Natural killer cell (primary cell): ENCODE measurements at regions not wholly inside any gene's neighbourhood (a gene's known extent, or its start where the extent isn't known, plus 50 kb on each side); places are given as distances from the start of the nearest gene placed in this dataset.

ENCODE experiments used
- ATAC-seq, 3 donors: fragments of 150-1000 bp in 2 of 3; fragments of 200-7000 bp in 1 of 3; cut with Tn5 transposase; 1 replicate in 1 of 3; 2 replicates in 2 of 3; pipeline ENCODE4 v1.10.0; 2021; ENCODE audit warnings: mild to moderate bottlenecking in 2 of 3, moderate library complexity in 2 of 3
- DNase-seq, 2 donors: peaks; one replicate each; pipeline versions ENCODE4 v3.0.0 to v3.0.0-alpha.2; 2013 to 2021; ENCODE audit warnings: mixed read lengths in 1 of 2
- H3K27ac ChIP-seq: one replicate; pipeline ENCODE4 v1.5.1; 2013; ENCODE audit warnings: mild to moderate bottlenecking, low read length
- H3K27me3 ChIP-seq: one replicate; pipeline ENCODE4 v1.6.1; 2013; ENCODE audit warnings: low read length; ENCODE audit not compliant: control insufficient read depth, insufficient read depth
- H3K36me3 ChIP-seq: one replicate; pipeline ENCODE4 v1.6.1; 2013; ENCODE audit warnings: low read length; ENCODE audit not compliant: control insufficient read depth, insufficient read depth
- H3K4me1 ChIP-seq: one replicate; pipeline ENCODE4 v1.6.1; 2013; ENCODE audit warnings: low read length; ENCODE audit not compliant: control insufficient read depth, insufficient read depth
- H3K4me3 ChIP-seq: one replicate; pipeline ENCODE4 v1.5.1; 2013; ENCODE audit warnings: low read length
- H3K9me3 ChIP-seq: one replicate; pipeline ENCODE4 v1.6.1; 2013; ENCODE audit warnings: low read length; ENCODE audit not compliant: control insufficient read depth, insufficient read depth
- H3K27ac Mint-ChIP-seq, 2 donors: one replicate each; pipeline ENCODE4 v1.8.0; 2022; ENCODE audit warnings: mild to moderate bottlenecking in 2 of 2, mixed read lengths in 2 of 2, moderate library complexity in 1 of 2
- H3K27me3 Mint-ChIP-seq, 2 donors: one replicate each; pipeline ENCODE4 v1.8.0; 2022; ENCODE audit warnings: low read depth in 2 of 2, mixed read lengths in 2 of 2
- H3K36me3 Mint-ChIP-seq: one replicate; pipeline ENCODE4 v1.8.0; 2022; ENCODE audit warnings: mixed read lengths
- H3K4me1 Mint-ChIP-seq, 2 donors: one replicate each; pipeline ENCODE4 v1.8.0; 2022; ENCODE audit warnings: mixed read lengths in 2 of 2
- H3K4me3 Mint-ChIP-seq: one replicate; pipeline ENCODE4 v1.8.0; 2022; ENCODE audit warnings: mild to moderate bottlenecking, moderate library complexity, mixed read lengths
- H3K9me3 Mint-ChIP-seq, 2 donors: one replicate each; pipeline ENCODE4 v1.8.0; 2022; ENCODE audit warnings: mixed read lengths in 2 of 2
- CTCF ChIP-seq: fragments of 200-600 bp; IDR thresholded peaks from one replicate; pipeline ENCODE4 v1.8.0; 2022; ENCODE audit warnings: antibody characterized with exemption
- WGBS: methylation state at CpG from one replicate; pipeline ENCODE4 v1.1.7; 2013; ENCODE audit warnings: missing lambda C conversion rate; ENCODE audit not compliant: insufficient coverage; 5-methylcytosine and 5-hydroxymethylcytosine counted together
- intact Hi-C: fragments of 100-400 bp; cut with micrococcal nuclease; formaldehyde crosslinking; loops from one replicate; pipeline ENCODE4 v1.14.2; 2022

- 92% methylated on average over 2 of the region's 3 CpGs for WGBS
- H3K36me3 Mint-ChIP-seq: no peaks in the 10 kb centered on the region
- no peaks in the 10 kb centered on the region for H3K4me1 Mint-ChIP-seq
- H3K4me3 ChIP-seq: no peak overlapping the region
- no peak for TF ChIP-seq CTCF
- no peak overlapping the region for H3K4me3 Mint-ChIP-seq
- intact Hi-C loops: no loop called here
- no peak overlapping the region for H3K27ac Mint-ChIP-seq
- H3K27ac ChIP-seq: no peak overlapping the region
- H3K36me3 ChIP-seq: no peaks in the 10 kb centered on the region
- no peak for DNase-seq
- H3K27me3 Mint-ChIP-seq: no peaks in the 10 kb centered on the region
- H3K9me3 ChIP-seq: no peaks in the 10 kb centered on the region
- H3K4me1 ChIP-seq: no peaks in the 10 kb centered on the region
- no peak for ATAC-seq
- no peaks in the 10 kb centered on the region for H3K27me3 ChIP-seq
- H3K9me3 Mint-ChIP-seq: peaks cover 0 to 5% of the 10 kb centered on the region in 2 donors
Measured at GRCh38 chr17:69749911-69750310, 325.1 kb upstream of the KCNJ16 start.

- Mint-ChIP-seq H3K27ac (no peak overlapping the region), H3K9me3 (peaks cover 4 to 11% of the 10 kb centered on the region in 2 donors), H3K27me3 (no peaks in the 10 kb centered on the region), H3K4me1 (no peaks in the 10 kb centered on the region), H3K4me3 (no peak overlapping the region), H3K36me3 (no peaks in the 10 kb centered on the region)
- H3K4me1 ChIP-seq: no peaks in the 10 kb centered on the region
- no peaks in the 10 kb centered on the region for H3K36me3 ChIP-seq
- DNase-seq (no peak), ATAC-seq (no peak)
- H3K27me3 ChIP-seq: no peaks in the 10 kb centered on the region
- intact Hi-C loops: no loop called here
- no peak overlapping the region for H3K4me3 ChIP-seq
- TF ChIP-seq CTCF: no peak
- no peak overlapping the region for H3K27ac ChIP-seq
- no peaks in the 10 kb centered on the region for H3K9me3 ChIP-seq
- WGBS: 75% methylated on average over 4 of the region's 7 CpGs
Measured at GRCh38 chr17:69757688-69758430, 317.2 kb upstream of the KCNJ16 start.

- Histone ChIP-seq H3K36me3 (no peaks in the 10 kb centered on the region), H3K9me3 (no peaks in the 10 kb centered on the region), H3K4me3 (no peak overlapping the region), H3K27ac (no peak overlapping the region), H3K27me3 (no peaks in the 10 kb centered on the region), H3K4me1 (no peaks in the 10 kb centered on the region)
- intact Hi-C loops: no loop called here
- Mint-ChIP-seq H3K36me3 (no peaks in the 10 kb centered on the region), H3K27me3 (no peaks in the 10 kb centered on the region), H3K27ac (no peak overlapping the region), H3K9me3 (peaks cover 6 to 13% of the 10 kb centered on the region in 2 donors), H3K4me1 (no peaks in the 10 kb centered on the region), H3K4me3 (no peak overlapping the region)
- DNase-seq (no peak), ATAC-seq (no peak)
- 70% methylated on average over 1 of the region's 1 CpG for WGBS
- TF ChIP-seq CTCF: no peak
Measured at GRCh38 chr17:69760562-69760961, 314.5 kb upstream of the KCNJ16 start.

GRCh38 chr17:69761011-69761410, 314.0 kb upstream of the KCNJ16 start:
- Mint-ChIP-seq H3K9me3 (peaks cover 6 to 13% of the 10 kb centered on the region in 2 donors), H3K27me3 (no peaks in the 10 kb centered on the region)
- intact Hi-C loops: no loop called here

More at GRCh38 chr17:69761011-69761410, 314.0 kb upstream of the KCNJ16 start:
- no peaks in the 10 kb centered on the region for H3K9me3 ChIP-seq
- WGBS: 79% methylated on average over 1 of the region's 1 CpG
- no peaks in the 10 kb centered on the region for H3K36me3 ChIP-seq
- DNase-seq (no peak), ATAC-seq (no peak)
- no peak overlapping the region for H3K4me3 ChIP-seq
- Mint-ChIP-seq H3K36me3 (no peaks in the 10 kb centered on the region), H3K4me3 (no peak overlapping the region), H3K27ac (no peak overlapping the region), H3K4me1 (no peaks in the 10 kb centered on the region)
- no peaks in the 10 kb centered on the region for H3K4me1 ChIP-seq
- no peak for TF ChIP-seq CTCF
- H3K27ac ChIP-seq: no peak overlapping the region
- no peaks in the 10 kb centered on the region for H3K27me3 ChIP-seq
